Left ventricle myocardium inferior (tissue), 1 donor: ENCODE measurements at regions not wholly inside any gene's neighbourhood (a gene's known extent, or its start where the extent isn't known, plus 50 kb on each side); places are given as distances from the start of the nearest gene placed in this dataset.
"Not testable (repeated sequence)": the region's sequence is repeated elsewhere in the genome, so short reads cannot be mapped to it uniquely, and the experiment has no call there.

ENCODE experiments used
- DNase-seq: peaks from one replicate; pipeline ENCODE4 v3.0.0-alpha.2; 2020
- H3K27ac ChIP-seq: fragments of 200-600 bp; replicated peaks from 2 replicates; pipeline ENCODE4 v1.8.0; 2021
- H3K27me3 ChIP-seq: fragments of 200-600 bp; 2 replicates; pipeline ENCODE4 v1.8.0; 2021; ENCODE audit warnings: low read depth
- H3K36me3 ChIP-seq: fragments of 200-600 bp; 2 replicates; pipeline ENCODE4 v1.8.0; 2021
- H3K4me1 ChIP-seq: fragments of 200-600 bp; 2 replicates; pipeline ENCODE4 v1.8.0; 2021
- H3K4me3 ChIP-seq: fragments of 200-600 bp; 2 replicates; pipeline ENCODE4 v1.8.0; 2021; ENCODE audit warnings: mild to moderate bottlenecking, moderate library complexity
- H3K9me3 ChIP-seq: fragments of 200-600 bp; replicated peaks from 2 replicates; pipeline ENCODE4 v1.8.0; 2021
- intact Hi-C: fragments of 100-400 bp; cut with micrococcal nuclease; formaldehyde crosslinking; loops from one replicate; pipeline ENCODE4 v1.11.0; 2022
- TF ChIP-seq, protein P1 (sequence below): fragments of 200-600 bp; IDR thresholded peaks from 2 replicates; pipeline ENCODE4 v1.8.0; 2021; ENCODE audit warnings: antibody characterized with exemption, mild to moderate bottlenecking, borderline replicate concordance
- donor health status: DM: no; HTN: yes; CAD: no; lungs with severe emphysema.

GRCh38 chrY:12327751-12328150 lies 373.3 kb upstream of the USP9Y start:
- no peak for DNase-seq
- TF ChIP-seq, protein P1, sequence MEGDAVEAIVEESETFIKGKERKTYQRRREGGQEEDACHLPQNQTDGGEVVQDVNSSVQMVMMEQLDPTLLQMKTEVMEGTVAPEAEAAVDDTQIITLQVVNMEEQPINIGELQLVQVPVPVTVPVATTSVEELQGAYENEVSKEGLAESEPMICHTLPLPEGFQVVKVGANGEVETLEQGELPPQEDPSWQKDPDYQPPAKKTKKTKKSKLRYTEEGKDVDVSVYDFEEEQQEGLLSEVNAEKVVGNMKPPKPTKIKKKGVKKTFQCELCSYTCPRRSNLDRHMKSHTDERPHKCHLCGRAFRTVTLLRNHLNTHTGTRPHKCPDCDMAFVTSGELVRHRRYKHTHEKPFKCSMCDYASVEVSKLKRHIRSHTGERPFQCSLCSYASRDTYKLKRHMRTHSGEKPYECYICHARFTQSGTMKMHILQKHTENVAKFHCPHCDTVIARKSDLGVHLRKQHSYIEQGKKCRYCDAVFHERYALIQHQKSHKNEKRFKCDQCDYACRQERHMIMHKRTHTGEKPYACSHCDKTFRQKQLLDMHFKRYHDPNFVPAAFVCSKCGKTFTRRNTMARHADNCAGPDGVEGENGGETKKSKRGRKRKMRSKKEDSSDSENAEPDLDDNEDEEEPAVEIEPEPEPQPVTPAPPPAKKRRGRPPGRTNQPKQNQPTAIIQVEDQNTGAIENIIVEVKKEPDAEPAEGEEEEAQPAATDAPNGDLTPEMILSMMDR = no peak
- Histone ChIP-seq H3K4me3 (no peak overlapping the region), H3K27me3 (no peaks in the 10 kb centered on the region), H3K27ac (no peak overlapping the region), H3K36me3 (no peaks in the 10 kb centered on the region), H3K9me3 (no peaks in the 10 kb centered on the region), H3K4me1 (no peaks in the 10 kb centered on the region)
- intact Hi-C loops = no loop called here

DNA sequence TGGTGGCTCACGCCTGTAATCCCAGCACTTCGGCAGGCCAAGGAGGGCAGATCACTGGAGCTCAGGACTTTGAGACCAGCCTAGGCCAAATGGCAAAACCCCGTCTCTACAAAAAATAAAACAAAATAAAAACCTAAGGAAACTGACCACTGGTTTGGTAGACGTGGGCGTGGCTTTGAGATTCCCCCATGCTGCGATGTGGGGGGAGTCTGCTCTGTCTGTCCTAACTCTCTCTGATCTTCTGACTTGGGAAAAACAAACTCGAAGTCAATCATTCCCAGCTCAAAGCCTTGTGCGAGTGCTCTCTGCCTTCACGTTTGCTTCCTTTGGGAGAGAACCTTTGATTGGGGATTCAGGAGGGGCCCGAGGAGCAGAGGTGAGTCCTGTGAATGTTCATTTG lies 369.1 kb upstream of the USP9Y start:
- H3K4me1 ChIP-seq, H3K27me3 ChIP-seq, DNase-seq, H3K9me3 ChIP-seq, H3K4me3 ChIP-seq, H3K27ac ChIP-seq, H3K36me3 ChIP-seq, intact Hi-C loops: not testable (repeated sequence)

GRCh38 chrY:12343211-12343610 lies 357.8 kb upstream of the USP9Y start:
- no peaks in the 10 kb centered on the region for H3K4me1 ChIP-seq
- H3K36me3 ChIP-seq = no peaks in the 10 kb centered on the region
- TF ChIP-seq, protein P1 = no peak
- H3K27me3 ChIP-seq = no peaks in the 10 kb centered on the region
- H3K4me3 ChIP-seq = no peak overlapping the region
- no peaks in the 10 kb centered on the region for H3K9me3 ChIP-seq
- intact Hi-C loops = no loop called here
- no peak for DNase-seq
- no peak overlapping the region for H3K27ac ChIP-seq

DNA sequence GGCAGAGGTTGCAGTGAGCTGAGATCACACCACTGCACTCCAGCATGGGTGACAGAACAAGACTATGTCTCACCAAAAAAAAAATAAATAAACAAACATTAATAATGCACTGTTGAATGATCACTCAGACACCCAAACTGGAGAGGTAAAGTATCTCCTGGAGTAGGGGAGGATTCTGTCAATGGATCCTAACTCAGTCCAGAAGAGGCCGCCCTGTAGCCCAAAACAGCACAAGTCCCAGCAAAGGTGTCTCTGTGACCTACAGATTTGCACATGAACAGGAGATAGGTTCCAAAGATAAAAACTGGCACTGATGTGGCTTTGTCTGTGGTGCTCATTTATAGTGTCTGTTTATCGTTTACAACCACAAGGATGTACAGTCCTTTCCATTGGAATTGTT lies 352.9 kb upstream of the USP9Y start:
- H3K27ac ChIP-seq = no peak overlapping the region
- TF ChIP-seq, protein P1 = no peak
- H3K36me3 ChIP-seq = no peaks in the 10 kb centered on the region
- no peaks in the 10 kb centered on the region for H3K27me3 ChIP-seq
- intact Hi-C loops = no loop called here
- H3K9me3 ChIP-seq = no peaks in the 10 kb centered on the region
- no peaks in the 10 kb centered on the region for H3K4me1 ChIP-seq
- H3K4me3 ChIP-seq = no peak overlapping the region
- DNase-seq = no peak

DNA sequence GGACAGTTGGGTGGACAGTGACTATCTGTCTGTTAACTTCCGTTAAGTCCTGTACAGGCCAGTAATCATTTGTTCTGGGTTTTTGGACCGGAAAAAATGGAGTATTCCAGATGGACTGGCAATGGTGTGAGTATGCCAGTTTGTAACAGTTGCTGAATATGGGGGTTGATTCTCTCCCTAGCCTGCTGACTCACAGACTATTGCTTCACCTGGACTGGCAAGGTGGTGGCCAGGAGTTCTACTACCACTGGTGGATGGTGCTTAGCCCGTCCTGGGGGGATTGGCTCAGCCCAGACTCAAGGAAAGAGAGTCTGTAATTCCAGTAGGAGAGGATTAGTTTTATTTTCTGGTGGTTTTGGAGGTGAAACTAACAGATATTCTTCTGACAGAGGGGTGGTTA lies 343.8 kb upstream of the USP9Y start:
- no peaks in the 10 kb centered on the region for H3K9me3 ChIP-seq
- DNase-seq = no peak
- TF ChIP-seq, protein P1 = no peak
- intact Hi-C loops = no loop called here
- H3K27me3 ChIP-seq = no peaks in the 10 kb centered on the region
- no peaks in the 10 kb centered on the region for H3K4me1 ChIP-seq
- no peak overlapping the region for H3K4me3 ChIP-seq
- no peak overlapping the region for H3K27ac ChIP-seq
- no peaks in the 10 kb centered on the region for H3K36me3 ChIP-seq

- Histone ChIP-seq H3K36me3 (no peaks in the 10 kb centered on the region), H3K27me3 (no peaks in the 10 kb centered on the region), H3K4me1 (no peaks in the 10 kb centered on the region), H3K27ac (no peak overlapping the region), H3K4me3 (no peak overlapping the region), H3K9me3 (no peaks in the 10 kb centered on the region)
- intact Hi-C loops = no loop called here
- TF ChIP-seq, protein P1 = no peak
- no peak for DNase-seq
Observed at GRCh38 chrY:12357655-12358054, 343.4 kb upstream of the USP9Y start.
